ENCODE measurements at regions not wholly inside any gene's neighbourhood (a gene's known extent, or its start where the extent isn't known, plus 50 kb on each side); places are given as distances from the start of the nearest gene placed in this dataset.

- no peak for TF ChIP-seq CTCF (conservative IDR thresholded peaks at IDR 0.05)
- TF ChIP-seq ZFX (IDR thresholded peaks at IDR 0.05): no peak
These were observed 242.0 kb downstream of the NDFIP2 start for GRCh38 chr13:79722885-79723445.
